ENCODE measurements at regions not wholly inside any gene's neighbourhood (a gene's known extent, or its start where the extent isn't known, plus 50 kb on each side); places are given as distances from the start of the nearest gene placed in this dataset.

DNA sequence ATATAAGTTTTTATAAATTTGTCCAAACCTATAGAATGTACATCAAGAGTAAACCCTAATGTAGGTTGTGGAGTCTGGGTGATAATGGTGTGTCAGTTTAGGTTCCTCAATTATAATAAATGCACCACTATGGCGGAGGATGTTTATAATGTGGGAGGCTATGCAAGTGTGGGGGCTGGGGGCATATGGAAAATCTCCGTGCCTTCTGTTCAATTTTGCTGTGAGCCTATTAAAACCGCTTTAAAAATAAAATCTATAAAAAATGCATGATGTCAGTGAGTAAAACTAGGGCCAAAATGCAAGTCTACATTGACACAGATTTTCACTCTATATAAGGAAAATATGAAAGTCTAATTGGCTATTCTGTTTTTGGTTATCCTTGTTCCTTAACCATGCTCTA is 774.9 kb upstream of the ALCAM start:
- TF ChIP-seq, protein P1, sequence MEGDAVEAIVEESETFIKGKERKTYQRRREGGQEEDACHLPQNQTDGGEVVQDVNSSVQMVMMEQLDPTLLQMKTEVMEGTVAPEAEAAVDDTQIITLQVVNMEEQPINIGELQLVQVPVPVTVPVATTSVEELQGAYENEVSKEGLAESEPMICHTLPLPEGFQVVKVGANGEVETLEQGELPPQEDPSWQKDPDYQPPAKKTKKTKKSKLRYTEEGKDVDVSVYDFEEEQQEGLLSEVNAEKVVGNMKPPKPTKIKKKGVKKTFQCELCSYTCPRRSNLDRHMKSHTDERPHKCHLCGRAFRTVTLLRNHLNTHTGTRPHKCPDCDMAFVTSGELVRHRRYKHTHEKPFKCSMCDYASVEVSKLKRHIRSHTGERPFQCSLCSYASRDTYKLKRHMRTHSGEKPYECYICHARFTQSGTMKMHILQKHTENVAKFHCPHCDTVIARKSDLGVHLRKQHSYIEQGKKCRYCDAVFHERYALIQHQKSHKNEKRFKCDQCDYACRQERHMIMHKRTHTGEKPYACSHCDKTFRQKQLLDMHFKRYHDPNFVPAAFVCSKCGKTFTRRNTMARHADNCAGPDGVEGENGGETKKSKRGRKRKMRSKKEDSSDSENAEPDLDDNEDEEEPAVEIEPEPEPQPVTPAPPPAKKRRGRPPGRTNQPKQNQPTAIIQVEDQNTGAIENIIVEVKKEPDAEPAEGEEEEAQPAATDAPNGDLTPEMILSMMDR (IDR thresholded peaks at IDR 0.05; ENCODE audit: low read depth, low read length) = no peak
- no peak for TF ChIP-seq POLR2A (IDR thresholded peaks at IDR 0.05; ENCODE audit: extremely low read depth, insufficient read length)

Data from NB4 (cell line).